Ammon's horn (tissue), 1 donor: ENCODE measurements at regions not wholly inside any gene's neighbourhood (a gene's known extent, or its start where the extent isn't known, plus 50 kb on each side); places are given as distances from the start of the nearest gene placed in this dataset.

ENCODE experiments used
- DNase-seq: peaks from one replicate; pipeline ENCODE4 v3.0.0-alpha.2; 2016; ENCODE audit warnings: low spot score

DNA sequence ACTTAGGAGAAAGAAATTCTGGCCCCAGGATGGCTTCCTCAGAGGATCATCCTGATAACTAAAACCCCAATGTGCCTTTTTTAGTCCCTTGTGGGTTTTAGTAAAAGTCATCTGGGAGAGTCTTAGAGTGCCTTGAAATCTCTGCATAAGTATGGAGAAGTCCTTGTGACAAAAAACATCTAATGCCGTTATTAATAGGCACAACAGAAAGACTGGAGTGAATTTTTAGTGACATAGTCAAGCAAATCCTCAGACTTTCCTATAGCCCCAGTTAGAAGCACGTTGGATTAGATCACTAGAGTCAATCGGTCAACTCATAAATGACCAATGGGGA lies 108.2 kb upstream of the MPDZ start:
- no peak for DNase-seq

DNA sequence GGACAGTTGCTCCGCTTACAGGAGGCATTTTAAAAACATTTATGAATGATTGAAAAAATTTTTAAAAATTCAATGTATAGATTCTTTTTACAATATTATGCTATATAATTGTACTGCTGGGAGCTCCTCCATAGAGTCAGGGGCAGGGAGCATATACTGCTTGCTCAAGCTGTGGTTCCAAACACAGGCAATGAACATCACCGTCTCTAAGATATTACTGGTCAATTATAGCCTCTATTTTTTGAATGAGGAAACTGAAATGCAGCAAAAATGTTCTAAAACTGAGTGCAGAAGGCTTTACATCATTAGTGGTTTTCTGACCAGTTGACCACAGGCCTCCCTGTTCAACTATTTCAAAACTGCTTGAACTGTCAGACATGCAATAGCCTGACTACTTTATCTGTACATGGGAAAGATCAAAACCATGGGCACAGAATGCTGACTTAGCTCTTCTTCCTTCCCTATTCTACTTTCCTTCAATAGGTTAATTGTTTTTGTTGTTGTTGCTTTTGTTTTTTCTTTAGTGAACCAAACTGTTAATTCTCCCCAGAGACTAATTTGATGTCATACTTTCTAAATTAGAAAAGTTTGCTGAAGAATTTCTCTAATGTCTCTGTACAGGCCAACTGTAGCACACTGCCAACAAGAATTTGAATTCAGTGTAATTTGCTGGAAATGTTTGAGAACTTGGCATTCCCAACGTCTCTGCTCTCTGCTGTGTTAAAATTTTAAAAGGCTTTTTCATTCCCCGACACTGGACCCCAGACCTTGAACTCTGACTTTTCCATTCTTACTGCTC lies 107.6 kb upstream of the MPDZ start:
- no peak for DNase-seq

DNA sequence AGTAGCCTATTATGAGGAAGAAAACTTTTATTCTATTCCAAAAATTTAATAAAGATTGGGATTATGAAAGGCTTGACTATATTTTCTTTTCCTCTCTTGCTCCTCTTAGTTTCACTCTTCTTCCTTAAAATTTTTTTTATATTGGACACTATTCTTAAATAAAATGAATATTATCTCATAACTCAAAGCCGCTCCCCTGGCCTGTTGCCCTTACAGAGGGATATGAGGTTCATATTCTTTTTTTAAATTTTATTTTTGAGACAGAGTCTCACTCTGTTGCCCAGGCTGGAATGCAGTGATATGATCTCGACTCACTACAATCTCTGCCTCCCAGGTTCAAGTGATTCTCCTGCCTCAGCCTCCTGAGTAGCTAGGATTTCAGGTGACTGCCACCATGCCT lies 106.8 kb upstream of the MPDZ start:
- DNase-seq, result no peak

DNA sequence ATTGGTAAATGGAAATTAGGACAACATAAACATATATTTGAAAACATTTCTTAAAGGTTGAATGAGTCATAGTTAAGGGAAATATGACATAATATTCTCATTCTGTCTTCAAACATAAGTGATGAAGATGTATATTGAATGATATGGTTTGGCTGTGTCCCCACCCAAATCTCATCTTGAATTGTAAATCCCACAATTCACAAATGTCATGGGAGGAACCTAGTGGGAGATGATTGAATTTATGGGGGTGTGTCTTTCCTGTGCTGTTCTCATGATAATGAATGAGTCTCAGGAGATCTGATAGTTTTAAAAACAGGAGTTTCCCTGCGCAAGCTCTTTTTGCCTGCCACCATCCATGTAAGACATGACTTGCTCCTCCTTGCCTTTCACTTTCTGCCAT lies 104.4 kb upstream of the MPDZ start:
- no peak for DNase-seq

DNA sequence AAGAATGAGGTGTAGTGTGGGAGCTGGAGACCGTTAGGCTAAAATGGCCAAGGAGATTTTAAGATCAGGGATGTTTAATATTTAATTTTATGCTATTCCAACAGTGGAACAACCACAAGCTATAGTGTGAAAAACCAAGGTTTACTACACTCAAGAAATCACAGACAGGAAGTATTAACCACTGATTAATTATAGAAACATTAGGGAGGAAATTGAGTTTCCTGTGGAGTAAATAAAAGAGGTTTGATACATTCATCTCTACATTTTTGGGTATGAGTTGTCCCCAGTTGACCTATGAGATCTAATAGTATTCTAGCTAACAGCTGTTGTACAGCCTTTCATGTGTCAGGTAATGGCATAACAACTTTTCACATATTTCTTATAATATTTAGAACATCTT lies 103.7 kb upstream of the MPDZ start:
- DNase-seq, result no peak

DNA sequence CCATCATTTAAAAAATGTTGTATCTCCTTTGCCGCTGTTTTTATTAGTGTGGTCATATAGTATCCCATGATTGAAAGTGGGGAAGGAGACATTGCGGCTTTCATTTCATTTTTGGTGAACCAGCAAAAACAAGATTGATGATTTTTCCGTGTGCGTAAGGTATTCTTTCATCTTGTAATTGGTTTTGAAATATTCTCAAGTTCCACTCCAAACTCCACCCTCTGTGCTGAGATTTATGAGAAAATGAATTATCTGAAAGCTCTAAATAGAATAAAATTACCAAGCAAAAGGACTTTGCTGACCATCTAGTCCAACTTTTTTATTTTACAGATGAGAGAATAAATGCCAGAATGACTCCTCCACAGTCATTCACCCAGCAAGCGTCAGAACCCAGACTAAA lies 103.1 kb upstream of the MPDZ start:
- DNase-seq, result no peak

DNA sequence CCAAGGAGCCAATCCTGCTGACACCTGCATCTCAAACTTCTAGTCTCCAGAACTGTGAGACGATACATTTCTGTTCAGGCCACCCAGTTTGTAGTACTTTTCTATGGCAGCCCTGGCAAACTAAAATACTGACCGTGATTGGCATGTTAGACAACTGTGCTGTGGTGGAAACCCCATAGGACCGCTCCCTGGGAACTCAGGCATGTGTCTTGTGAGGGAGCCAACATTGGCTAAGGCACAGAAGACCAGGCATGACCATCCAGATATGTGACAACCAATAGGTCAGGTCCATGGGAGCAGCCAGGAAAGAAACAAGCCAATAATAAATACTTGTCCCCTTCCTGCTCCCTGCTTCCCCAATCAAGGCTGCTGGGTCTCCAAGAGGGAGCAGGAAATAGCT lies 101.4 kb upstream of the MPDZ start:
- no peak for DNase-seq

DNA sequence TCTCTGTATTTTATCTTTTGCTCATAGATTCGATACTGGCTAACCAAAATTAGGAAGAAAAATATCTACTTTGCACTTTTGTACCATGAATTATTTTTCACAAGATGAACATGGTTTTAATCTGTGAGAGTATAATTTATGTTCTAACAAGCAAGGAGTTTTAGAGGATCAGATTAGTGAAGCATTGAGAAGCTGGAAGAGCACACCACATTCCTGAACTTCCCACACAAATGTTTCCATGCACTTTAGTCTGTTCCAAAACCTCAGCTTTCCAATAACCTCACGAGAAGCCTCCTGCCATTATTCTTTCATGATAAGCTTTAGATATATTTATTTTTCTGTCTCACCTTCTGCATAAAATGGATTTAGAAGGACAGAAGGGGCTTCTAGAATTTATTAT lies 98.7 kb upstream of the MPDZ start:
- DNase-seq, result no peak

DNA sequence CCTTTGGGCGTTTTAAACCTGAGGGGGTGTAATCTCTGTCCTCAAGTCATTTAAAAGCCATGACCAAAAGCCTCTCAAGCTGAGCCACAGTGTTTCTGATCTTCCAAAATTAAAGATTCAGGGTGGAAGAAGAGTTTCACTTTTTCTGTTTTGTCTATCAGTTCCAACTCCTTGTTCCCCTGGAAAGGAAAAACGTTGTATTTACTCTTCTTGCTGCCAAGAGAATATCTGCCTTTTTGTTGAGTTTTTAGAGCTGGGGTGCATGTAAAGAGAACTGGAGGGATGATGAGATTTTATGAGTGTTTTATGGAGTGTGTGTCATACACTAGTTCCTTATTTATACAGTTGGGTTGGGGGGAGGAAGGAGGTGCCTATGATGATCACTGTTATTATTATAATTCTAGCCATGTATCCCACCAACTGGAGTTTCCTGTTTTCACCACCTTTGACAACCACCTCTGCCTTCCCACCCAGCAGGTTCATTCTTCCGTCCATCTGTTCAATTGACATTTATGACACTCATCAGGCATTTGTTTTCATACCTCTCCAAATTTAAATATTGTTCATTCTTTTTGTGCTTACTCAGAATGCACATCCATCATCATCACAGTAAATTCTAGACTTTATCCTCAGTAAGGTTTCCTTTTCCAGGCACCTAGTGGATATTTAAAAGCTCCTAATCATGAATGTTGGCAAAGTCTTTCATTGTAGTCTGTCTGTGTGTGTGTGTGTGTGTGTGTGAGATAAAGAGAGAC lies 97.9 kb upstream of the MPDZ start:
- no peak for DNase-seq

DNA sequence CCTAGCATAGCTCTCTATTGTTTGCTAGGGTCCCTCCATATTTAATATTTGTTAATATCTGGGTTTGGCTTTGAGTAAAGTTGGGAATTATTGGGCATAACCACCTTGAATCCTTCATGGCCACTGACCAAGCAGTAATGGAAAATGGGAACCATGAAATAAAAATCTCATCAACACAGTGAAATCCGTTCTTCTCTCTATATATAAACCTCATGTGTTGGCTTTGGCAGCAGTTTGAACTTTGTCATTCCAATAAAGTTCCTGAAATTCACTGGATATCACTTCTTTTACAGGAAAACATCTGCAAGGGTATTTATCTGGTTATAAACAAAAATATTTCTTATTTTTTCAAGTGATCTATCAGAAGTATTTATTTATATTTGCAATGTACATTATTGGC lies 93.0 kb upstream of the MPDZ start:
- no peak for DNase-seq

DNA sequence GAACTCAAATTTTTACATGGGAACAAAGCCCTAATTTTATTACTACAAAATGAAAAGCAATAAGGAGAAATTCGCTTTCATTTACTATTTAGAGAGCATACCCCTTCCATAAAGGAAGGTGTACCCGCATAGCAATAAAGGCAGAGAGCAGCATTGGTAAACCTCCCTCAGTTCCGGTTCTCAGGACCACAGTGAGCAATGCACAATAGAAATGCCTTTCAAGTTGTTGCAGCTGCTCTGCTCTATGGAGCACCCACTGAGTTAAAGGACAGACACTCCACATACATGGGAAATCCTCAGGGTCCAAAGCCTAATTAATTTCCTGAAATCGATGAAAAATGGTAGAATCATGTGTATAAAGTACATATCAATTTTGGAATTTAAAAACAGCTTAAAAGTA lies 89.9 kb upstream of the MPDZ start:
- no peak for DNase-seq

DNA sequence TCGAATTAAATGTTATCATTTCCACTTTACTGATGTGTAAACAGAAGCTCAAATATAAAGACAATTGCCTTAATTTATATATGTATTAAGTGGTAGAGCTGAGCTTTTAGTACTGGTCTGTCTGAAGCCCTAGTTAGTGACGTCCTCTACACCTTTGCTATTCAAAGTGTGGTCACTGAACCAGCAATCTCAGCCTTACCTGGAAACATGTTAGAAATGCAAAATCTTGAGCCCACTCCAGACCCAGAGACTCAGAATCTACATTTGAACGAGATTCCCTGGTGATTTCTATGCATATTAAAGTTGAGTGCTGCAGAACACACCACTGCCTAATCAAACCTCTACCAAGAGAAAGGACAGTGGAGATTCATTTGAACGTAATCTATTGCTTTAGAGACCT lies 88.3 kb upstream of the MPDZ start:
- no peak for DNase-seq

DNA sequence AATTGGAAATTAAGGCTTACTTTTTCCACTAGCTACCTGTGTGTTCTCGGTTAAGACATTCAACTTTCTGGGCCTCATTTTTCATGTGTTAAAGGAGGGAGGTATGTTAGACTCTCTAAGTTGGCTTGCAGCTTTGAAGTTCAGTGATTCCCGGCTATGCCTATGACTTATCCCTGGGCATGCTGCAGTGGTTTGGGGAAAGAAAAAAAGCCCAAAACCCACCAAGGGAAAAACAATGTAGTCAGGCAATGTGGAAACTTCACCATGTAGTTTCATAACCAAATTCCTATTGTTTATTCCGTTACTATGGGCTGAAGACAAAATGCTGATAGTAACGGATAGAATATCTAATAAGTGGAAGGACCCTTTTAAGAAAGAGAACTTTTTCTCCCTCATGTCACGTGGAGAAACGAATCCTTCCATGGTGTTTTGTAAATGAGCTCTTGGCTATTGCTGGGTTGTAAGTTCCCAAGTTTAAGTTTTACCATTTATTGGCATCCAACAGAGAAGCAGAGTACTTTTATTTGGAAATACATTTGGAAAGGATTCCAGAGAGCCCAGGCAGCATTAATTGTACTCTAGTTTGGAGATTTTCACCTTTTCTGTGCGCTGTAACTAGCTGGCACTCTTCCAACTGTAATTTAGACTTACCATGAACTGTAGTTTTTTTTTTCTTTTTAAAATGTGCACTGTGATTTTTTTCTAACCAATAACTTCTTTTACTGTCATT lies 84.9 kb upstream of the MPDZ start:
- DNase-seq, result no peak

DNA sequence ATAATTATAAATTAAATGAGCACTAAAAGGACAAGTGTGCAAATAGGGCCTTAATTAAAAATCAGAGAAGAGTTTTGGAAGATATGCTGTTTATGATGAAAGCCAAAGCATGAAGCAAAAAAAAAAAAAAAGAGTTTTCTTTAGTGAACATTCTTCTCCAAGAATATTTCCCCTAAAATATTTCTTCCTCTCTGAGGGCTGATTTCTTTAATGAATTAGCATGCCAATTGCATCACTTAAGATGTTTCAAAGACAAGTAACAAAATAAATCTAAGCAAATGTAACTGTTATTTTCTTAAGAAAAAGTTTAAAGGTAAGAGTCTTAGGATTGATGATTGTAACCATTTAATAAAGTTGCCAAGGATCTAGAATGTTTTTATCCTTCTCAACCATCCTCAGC lies 81.6 kb upstream of the MPDZ start:
- no peak for DNase-seq

DNA sequence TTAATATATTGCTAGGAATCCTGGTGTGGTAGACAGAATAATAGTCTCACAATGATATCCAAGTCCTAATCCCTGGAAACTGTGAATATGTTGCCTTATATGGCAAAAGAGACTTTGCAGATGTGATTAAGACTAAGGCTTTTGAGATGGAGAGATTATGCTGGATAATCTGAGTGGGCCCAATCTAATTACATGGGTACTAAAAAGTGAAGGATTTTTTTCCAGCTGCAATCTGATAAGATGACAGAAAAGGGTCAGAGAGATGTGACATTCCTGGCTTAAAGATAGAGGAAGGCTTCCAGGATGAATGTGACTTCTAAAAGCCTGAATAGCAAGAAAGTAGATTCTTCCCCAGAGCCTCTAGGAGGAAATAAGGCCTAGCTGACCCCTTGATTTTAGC lies 80.7 kb upstream of the MPDZ start:
- DNase-seq, result no peak

DNA sequence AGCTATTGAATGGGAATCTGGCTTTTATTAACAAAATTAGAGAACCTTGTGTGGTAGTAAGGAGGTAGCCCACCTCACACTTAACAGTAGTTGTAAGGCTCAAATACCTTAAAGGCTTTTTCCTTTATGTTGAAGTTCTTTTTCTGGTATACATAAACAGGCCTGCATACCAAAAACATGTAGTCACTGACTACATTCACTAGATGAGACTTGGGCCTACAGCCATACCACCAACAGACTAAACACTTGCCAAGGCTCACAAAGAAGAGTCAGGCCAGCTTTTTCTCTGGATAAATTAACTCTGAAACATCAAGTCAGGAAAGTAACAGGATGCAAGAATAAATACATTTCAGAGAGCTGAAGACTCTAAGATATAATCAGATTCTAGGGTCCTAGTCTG lies 78.6 kb upstream of the MPDZ start:
- DNase-seq, result no peak

DNA sequence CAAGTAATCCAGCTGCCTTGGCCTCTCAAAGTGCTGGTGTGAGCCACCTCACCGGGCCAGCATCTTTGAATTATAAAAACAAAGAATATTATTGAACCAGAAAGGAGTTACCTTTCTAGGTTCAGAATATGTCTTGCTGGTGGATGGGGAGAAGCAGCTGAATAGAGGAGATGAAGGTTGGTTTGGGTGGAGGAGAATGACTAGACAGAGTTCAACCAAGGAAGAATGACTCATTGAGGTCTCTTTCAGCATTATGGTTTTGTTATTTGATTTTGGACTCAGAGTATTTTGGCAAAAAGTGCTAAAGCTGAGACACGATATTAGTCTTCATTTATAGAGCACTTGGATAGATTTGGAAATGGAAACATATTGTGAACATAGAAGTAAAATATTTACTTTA lies 75.2 kb upstream of the MPDZ start:
- no peak for DNase-seq

DNA sequence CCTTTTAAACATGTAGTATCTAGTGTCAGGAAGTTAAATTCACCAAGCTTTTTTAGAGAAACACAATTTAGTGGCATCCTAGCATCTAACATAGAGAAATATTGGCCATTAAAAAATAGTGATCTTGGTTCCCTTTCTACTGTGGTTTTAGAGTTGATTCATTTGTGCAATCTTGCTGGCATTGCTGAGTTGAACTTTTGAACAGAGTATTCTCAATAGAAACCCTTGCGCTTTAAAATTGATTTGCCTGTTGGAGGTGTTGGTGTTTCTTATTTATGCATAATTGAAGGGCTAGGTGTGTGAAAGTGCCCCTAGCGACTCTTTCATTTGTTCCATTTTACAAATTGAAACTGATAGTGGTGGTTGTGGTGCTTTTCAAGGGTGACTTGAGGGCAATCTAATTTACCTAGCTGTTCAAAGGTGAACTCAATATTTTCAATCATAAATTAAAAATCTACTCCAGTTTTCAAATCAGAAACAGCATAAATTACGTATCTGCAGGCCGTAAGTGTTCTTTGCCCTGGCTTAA lies 73.0 kb upstream of the MPDZ start:
- no peak for DNase-seq

DNA sequence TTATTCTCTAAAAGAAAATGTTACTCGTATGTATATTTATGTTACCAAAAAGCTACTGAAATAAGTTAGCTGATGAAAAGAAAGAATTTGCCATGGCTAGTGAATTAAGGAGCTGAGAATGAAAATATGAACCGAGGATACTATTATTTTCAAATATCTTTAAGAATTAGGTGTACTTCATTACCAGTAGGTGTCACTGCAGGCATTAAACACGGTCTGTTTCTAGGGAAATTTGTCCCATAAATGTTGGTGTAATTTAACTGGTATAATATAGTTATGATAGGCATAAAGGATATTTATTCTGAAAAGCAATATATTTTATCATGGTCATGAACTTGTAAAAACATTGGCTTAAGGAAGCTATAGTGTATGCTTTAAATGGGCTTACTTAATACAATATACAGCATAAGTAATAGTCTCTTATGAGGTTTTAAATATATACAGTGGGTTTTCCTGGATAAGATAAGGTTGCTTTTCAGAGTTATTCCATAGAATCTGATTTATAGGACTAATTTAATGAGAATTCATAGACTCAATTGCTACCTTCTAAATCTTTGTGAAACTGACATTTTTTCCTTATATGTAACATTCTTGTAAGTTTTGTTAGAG lies 72.4 kb upstream of the MPDZ start:
- peak; percentile 71 for DNase-seq

DNA sequence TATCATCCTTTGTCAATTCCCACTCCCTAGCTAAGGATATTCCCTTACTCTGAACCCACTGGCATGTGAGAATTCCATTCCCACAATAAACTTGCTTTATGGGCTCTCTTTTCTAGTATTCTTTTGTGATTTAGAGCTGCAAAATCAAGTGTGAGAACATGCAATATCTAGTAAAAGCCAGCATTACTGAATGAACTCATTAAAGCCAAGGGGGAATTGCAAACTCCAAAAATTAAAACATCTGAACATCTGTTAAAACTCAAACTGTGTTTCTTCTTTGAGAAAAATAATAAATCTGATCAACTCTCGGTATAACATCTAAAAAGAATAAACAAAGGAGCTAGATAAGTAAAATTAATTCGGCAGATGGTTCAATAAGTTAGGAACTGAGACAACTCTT lies 53.1 kb upstream of the MPDZ start:
- no peak for DNase-seq

DNA sequence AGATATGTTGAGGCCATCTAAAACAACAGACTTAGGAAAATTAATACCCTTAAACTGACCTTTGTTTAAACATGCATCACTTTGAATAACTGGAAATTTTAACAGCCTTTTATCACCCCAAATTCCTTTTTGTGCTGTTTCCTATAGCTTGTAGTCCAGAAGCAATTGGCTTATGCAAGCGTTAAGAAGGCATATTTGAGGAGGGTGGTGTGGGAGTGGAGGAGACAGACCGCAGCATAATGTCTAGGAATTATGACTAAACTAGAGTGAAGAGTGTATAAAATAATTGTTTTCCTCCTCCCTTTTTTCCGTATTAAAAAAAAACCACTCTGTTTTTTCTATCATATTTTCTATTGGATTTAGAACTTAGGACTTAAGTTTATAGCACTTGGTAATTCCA lies 51.8 kb upstream of the MPDZ start:
- DNase-seq, result peak; percentile 10

DNA sequence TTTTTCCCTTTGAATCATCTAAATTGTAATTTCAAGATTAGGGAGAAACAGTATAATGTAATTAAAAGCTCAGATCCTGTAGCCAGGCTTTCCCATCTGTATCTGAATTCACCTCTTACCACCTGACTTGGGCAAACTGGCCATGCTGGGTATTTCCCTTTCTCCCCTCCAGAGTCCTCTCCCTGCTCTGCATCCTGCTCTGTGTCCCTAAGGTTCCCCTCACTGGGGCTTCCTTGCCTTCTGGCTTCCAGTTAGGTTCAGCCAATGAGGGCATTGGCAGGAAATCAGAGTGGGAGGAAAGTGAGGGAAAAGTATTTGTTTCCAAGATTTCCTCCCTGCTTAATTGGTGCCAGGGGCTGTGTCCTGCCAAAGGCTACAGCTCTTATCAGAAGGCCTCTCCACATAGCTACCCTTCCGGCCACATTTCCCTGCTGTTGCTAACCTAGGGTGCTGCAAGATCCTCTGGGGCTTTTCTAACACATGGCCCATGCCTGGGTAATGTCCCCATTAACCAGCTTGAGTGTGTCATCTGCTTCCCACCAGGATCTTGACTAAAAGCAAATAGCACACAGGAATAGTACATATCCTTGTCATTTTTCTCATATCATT lies 51.0 kb upstream of the MPDZ start:
- DNase-seq, result no peak
